GM23338 (cell line): ENCODE measurements at regions not wholly inside any gene's neighbourhood (a gene's known extent, or its start where the extent isn't known, plus 50 kb on each side); places are given as distances from the start of the nearest gene placed in this dataset.

Source experiments
- CREB1 ChIP-seq: fragments of 250-450 bp; sonication (Bioruptor Pico); IDR thresholded peaks from 2 replicates; pipeline ENCODE4 v1.5.0; 2020; ENCODE audit warnings: low read depth, mild to moderate bottlenecking, moderate library complexity
- CTCF ChIP-seq, 2 experiments: fragments of 200-600 bp in 1 of 2; sonication (generic) in 1 of 2; conservative IDR thresholded peaks; 2 replicates each; pipeline versions ENCODE4 v1.5.1 to v1.6.1; 2016 to 2017; ENCODE audit warnings: antibody characterized with exemption in 2 of 2, low read depth in 2 of 2, mild to moderate bottlenecking in 2 of 2, moderate library complexity in 1 of 2

DNA sequence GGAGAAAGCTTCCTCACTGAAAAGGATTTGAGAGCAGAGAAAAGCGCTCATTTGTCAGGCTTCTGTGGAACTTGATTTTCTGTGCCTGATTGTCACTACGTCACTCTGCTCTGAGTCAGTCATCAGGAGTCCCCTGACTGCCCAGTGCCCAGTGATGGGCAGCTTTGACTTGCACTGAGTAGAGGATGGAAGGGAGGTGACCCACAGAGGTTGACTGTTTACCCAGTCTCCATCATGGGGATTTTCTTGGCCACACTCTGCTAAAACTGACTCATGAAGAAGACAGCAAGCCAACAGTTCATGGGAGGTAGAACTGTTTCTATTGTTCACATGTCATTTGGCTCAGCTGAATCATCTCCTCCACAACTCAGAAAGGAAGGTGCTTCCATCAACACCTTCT, 82.1 kb upstream of the DUSP10 start:
- TF ChIP-seq CREB1 (no peak), CTCF (conservative IDR thresholded peaks at IDR 0.05; ENCODE audit: low read depth in 2 of 2) (no peak)
